ENCODE measurements at regions not wholly inside any gene's neighbourhood (a gene's known extent, or its start where the extent isn't known, plus 50 kb on each side); places are given as distances from the start of the nearest gene placed in this dataset.

GRCh38 chr7:119886007-119886406 is 387.0 kb upstream of the KCND2 start:
- TF ChIP-seq CTCF (optimal IDR thresholded peaks at IDR 0.05 in 1 of 3, IDR thresholded peaks at IDR 0.05 in 1 of 3, conservative IDR thresholded peaks at IDR 0.05 in 1 of 3; ENCODE audit: extremely low read depth in 1 of 3, insufficient read depth in 2 of 3, low read length in 3 of 3) (no peak), EZH2 (IDR thresholded peaks at IDR 0.05; ENCODE audit: low read length) (no peak)

Measured in keratinocyte (primary cell).